ENCODE measurements at regions not wholly inside any gene's neighbourhood (a gene's known extent, or its start where the extent isn't known, plus 50 kb on each side); places are given as distances from the start of the nearest gene placed in this dataset.
"Not testable (repeated sequence)": the region's sequence is repeated elsewhere in the genome, so short reads cannot be mapped to it uniquely, and the experiment has no call there.

DNA sequence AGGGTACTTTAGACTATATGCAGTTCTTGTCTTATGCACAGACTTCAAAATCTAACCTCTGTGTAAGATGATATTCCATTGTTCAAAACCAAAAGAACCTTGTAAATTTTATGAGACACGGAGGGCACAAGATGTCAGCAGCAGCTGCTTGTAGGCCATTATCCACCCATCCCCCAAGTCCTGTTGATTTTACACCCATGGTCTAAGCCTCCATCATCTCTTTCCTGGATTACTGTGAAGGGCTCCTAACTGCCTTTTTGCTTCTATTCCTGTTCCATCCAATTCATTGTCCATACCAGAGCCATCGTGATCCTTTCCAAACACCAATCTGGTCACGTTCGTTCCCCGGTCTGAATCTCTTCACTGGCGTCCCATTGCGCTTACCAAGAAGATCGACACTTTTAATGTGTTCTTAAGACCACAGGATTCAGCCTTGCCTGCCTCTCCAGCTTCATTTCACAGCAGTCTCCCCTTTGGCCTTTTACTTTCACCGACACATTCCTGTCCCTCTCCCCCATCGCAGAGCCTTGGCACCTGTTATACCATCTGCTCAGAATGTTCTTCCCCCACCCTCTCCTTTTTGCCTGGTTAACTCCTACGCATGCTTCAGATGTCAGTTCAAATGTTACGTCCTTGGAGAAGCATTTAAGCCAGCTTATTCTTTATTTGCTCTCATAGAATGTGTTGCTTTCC is 107.3 kb upstream of the POU3F1 start:
- Mint-ChIP-seq H3K9me3 (peaks cover 1% of the 10 kb centered on the region), H3K4me3 (no peak overlapping the region), H3K36me3 (no peaks in the 10 kb centered on the region), H3K4me1 (no peaks in the 10 kb centered on the region), H3K27ac (no peak overlapping the region), H3K27me3 (peaks cover 19% of the 10 kb centered on the region)
- no peak for ATAC-seq (ENCODE audit: low read depth)
- POLR2A ChIA-PET = no interaction called here
- no peak for DNase-seq

DNA sequence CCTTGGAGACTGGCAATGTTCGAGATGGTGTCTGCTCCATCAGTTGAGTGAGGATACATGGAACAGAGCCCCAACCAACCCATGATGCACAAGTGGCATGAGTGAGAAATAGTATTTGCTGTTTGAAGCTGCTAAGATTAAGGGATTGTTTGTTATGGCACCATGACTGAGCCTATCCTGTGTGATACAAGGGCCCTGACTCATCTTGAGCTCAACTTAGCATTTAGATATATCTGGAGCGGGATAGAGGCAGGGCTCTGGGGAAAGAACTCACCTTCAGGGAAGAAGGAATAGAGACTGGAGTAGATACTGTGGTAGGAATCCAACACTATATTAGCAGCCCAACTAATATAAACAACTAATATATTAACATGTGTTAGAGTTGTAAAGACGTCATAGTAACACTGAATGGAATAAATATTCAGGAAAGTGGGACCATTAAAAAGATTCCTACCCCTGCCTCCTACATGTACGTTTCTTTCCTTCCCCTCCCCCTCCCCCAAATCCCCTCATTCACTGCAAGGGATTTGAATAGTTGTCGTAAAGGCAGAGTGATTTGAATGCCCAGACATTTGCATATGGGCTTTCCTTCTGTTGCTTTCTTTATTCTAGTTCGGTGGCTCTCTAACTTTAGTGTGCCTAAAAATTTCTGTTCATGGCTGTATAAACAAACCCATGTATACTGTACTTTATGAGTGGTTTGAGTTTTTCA is 106.6 kb upstream of the POU3F1 start:
- H3K9me3 Mint-ChIP-seq = peaks cover 1% of the 10 kb centered on the region
- H3K27ac Mint-ChIP-seq = no peak overlapping the region
- no peaks in the 10 kb centered on the region for H3K36me3 Mint-ChIP-seq
- ATAC-seq (ENCODE audit: low read depth) (no peak), DNase-seq (no peak)
- H3K4me3 Mint-ChIP-seq = no peak overlapping the region
- POLR2A ChIA-PET = no interaction called here
- H3K4me1 Mint-ChIP-seq = no peaks in the 10 kb centered on the region
- H3K27me3 Mint-ChIP-seq = peaks cover 19% of the 10 kb centered on the region

GRCh38 chr1:38152351-38153065 is 105.9 kb upstream of the POU3F1 start:
- ATAC-seq (ENCODE audit: low read depth) = no peak
- Mint-ChIP-seq H3K27me3 (peaks cover 19% of the 10 kb centered on the region), H3K4me3 (no peak overlapping the region), H3K9me3 (peaks cover 1% of the 10 kb centered on the region), H3K4me1 (no peaks in the 10 kb centered on the region), H3K27ac (no peak overlapping the region), H3K36me3 (no peaks in the 10 kb centered on the region)
- POLR2A ChIA-PET = no interaction called here
- DNase-seq = no peak

DNA sequence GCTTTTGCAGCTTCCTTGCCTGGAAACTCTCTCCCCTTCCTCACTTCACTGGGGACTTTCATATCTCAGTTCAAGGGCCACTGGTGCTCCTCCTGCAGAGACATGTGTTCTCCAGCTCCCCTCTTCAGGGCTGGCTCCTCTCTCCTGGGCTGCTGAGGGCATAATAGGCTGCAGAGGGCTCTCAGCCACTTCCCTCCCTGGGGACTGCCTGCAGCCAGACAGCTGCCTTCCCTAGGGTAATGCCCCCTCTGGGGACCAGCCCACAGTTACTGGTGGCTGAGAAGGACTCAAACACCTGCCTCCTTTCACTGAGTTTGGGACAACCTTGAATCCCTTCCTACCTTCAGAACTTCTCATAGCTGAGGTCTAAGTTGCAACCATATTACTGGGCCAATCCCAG is 104.8 kb upstream of the POU3F1 start:
- peaks cover 16% of the 10 kb centered on the region for H3K27me3 Mint-ChIP-seq
- H3K4me1 Mint-ChIP-seq = no peaks in the 10 kb centered on the region
- ATAC-seq (ENCODE audit: low read depth) (no peak), DNase-seq (no peak)
- H3K36me3 Mint-ChIP-seq = no peaks in the 10 kb centered on the region
- H3K4me3 Mint-ChIP-seq = no peak overlapping the region
- no peak overlapping the region for H3K27ac Mint-ChIP-seq
- H3K9me3 Mint-ChIP-seq = peaks cover 1% of the 10 kb centered on the region
- POLR2A ChIA-PET = no interaction called here

DNA sequence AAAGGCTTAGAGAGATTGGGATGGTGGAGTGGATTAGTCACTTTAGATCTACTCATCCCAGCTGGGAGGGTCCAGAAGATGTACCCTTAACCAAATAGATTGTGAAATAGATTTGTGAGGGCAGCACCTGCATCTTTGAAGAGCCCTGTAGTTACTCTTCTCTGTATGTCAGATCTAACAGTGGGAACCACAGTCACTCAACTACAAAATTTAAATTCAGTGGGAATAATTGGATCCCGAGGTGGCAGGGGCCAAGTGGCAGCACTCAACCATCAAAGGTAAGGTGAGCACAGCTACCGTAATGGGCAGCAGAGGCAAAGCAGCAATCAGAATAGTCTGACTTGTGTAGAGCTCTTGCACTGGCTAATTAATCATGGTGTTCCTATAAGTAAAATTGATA is 99.5 kb upstream of the POU3F1 start:
- POLR2A ChIA-PET; ATAC-seq (ENCODE audit: low read depth); H3K27ac Mint-ChIP-seq: not testable (repeated sequence)

GRCh38 chr1:38142606-38143005 is 96.0 kb upstream of the POU3F1 start:
- POLR2A ChIA-PET = no interaction called here
- no peaks in the 10 kb centered on the region for H3K36me3 Mint-ChIP-seq
- DNase-seq = no peak
- H3K4me1 Mint-ChIP-seq = no peaks in the 10 kb centered on the region
- H3K27me3 Mint-ChIP-seq = peaks cover 55% of the 10 kb centered on the region
- H3K9me3 Mint-ChIP-seq = peaks cover 2% of the 10 kb centered on the region
- no peak for ATAC-seq (ENCODE audit: low read depth)
- no peak overlapping the region for H3K27ac Mint-ChIP-seq
- no peak overlapping the region for H3K4me3 Mint-ChIP-seq

More for the DNA sequence above, 99.5 kb upstream of the POU3F1 start:
- DNase-seq, H3K36me3 Mint-ChIP-seq, H3K4me3 Mint-ChIP-seq, H3K9me3 Mint-ChIP-seq, H3K4me1 Mint-ChIP-seq: not testable (repeated sequence)
- peaks cover 32% of the 10 kb centered on the region for H3K27me3 Mint-ChIP-seq

- POLR2A ChIA-PET = no interaction called here
- Mint-ChIP-seq H3K27ac (no peak overlapping the region), H3K4me3 (no peak overlapping the region), H3K27me3 (peaks cover 65% of the 10 kb centered on the region), H3K9me3 (peaks cover 2% of the 10 kb centered on the region), H3K36me3 (no peaks in the 10 kb centered on the region), H3K4me1 (no peaks in the 10 kb centered on the region)
- ATAC-seq (ENCODE audit: low read depth) (no peak), DNase-seq (no peak)
These were observed 94.9 kb upstream of the POU3F1 start for GRCh38 chr1:38141483-38141882.

DNA sequence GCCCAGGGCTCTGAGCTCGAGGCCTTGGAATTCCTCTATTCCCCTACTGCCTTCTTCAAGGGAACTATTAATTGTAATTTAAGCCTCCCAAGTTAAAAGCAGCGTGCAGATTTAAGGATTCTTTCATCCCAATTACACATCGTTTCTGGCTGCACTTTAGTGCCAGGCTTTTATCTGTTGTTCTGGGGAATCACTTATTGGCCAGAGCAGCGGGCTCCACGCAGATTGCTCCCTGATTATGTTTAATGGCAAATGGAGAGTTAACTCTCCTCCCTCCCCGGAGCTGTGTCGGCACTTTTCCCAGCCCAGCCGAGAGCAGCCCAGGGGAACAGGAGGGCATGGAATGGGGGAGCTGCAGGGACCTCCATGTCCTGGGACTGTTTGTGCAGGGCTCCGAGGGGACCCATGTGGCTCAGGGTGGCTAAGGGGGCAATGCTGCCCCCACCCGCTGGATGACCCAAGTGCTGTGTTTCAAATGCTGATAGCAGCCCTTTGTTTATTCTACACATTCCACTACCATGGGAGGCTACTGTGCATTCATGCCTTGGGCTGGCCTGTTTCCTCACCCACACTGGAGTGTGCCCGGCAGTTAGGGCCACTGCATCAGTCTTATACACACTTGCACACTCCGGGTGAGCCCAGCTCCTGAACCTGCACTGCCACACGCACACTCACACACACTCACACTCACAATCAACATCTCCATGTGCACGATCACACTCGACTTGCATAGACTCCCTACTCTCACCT is 93.3 kb upstream of the POU3F1 start:
- Mint-ChIP-seq H3K4me1 (no peaks in the 10 kb centered on the region), H3K9me3 (no peaks in the 10 kb centered on the region), H3K27ac (no peak overlapping the region), H3K4me3 (no peak overlapping the region), H3K36me3 (no peaks in the 10 kb centered on the region), H3K27me3 (peaks cover 76% of the 10 kb centered on the region)
- POLR2A ChIA-PET = no interaction called here
- no peak for ATAC-seq (ENCODE audit: low read depth)
- no peak for DNase-seq

- POLR2A ChIA-PET = no interaction called here
- H3K9me3 Mint-ChIP-seq = no peaks in the 10 kb centered on the region
- no peak overlapping the region for H3K4me3 Mint-ChIP-seq
- no peak overlapping the region for H3K27ac Mint-ChIP-seq
- DNase-seq (no peak), ATAC-seq (ENCODE audit: low read depth) (no peak)
- no peaks in the 10 kb centered on the region for H3K36me3 Mint-ChIP-seq
- H3K27me3 Mint-ChIP-seq = peaks cover 87% of the 10 kb centered on the region
- no peaks in the 10 kb centered on the region for H3K4me1 Mint-ChIP-seq
These were observed 92.1 kb upstream of the POU3F1 start for GRCh38 chr1:38138498-38139233.

DNA sequence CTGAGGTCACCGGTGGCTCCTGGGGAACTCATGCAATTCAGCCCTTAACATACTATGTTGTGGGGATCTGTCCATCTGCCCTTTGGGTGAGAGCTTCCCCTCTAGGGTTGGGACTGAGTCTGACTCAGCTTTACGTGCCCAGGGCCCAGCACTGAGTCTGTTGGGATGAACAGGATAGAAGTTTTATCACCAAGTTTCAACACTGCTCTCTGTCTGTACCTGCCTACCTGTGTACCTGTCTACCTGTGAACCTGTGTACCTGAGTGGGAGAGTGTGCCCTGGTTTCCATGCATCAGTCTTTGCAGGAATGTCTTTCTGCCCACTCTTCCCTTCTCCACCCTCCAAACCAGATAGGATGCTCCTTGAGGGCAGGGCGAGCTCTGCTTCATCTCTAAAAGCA is 90.6 kb upstream of the POU3F1 start:
- ATAC-seq (ENCODE audit: low read depth) = no peak
- Mint-ChIP-seq H3K4me3 (no peak overlapping the region), H3K36me3 (no peaks in the 10 kb centered on the region), H3K27ac (no peak overlapping the region), H3K27me3 (peaks cover 87% of the 10 kb centered on the region), H3K9me3 (no peaks in the 10 kb centered on the region), H3K4me1 (no peaks in the 10 kb centered on the region)
- POLR2A ChIA-PET = no interaction called here
- no peak for DNase-seq

GRCh38 chr1:38135625-38136414 is 89.2 kb upstream of the POU3F1 start:
- H3K9me3 Mint-ChIP-seq = no peaks in the 10 kb centered on the region
- H3K27ac Mint-ChIP-seq = no peak overlapping the region
- no peaks in the 10 kb centered on the region for H3K4me1 Mint-ChIP-seq
- H3K36me3 Mint-ChIP-seq = no peaks in the 10 kb centered on the region
- POLR2A ChIA-PET = no interaction called here
- peaks cover 86% of the 10 kb centered on the region for H3K27me3 Mint-ChIP-seq
- ATAC-seq (ENCODE audit: low read depth) (no peak), DNase-seq (no peak)
- H3K4me3 Mint-ChIP-seq = no peak overlapping the region

DNA sequence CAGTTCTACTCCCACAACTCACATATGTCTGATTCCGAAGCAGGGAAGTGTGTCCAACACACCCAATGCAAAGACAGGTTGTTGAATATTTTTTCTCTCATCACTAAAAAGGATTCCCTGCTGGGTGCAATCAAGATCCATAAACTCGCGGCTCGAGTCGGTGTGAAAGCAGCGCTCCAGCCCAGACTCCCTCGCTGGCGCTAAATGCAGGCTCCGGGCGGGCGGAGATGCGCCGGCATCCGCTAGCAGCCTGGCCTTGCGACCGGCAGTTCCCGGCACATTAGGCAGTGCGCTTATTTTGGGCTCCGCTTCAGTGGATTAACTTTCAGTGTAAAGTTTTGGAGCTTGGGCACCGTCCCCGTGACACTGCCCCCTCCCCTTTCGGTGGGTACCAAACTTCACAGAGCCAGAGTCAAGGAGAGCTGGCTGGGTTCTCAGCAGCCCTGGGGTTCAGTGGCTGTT is 87.7 kb upstream of the POU3F1 start:
- Mint-ChIP-seq H3K4me3 (no peak overlapping the region), H3K36me3 (no peaks in the 10 kb centered on the region), H3K9me3 (no peaks in the 10 kb centered on the region), H3K4me1 (no peaks in the 10 kb centered on the region), H3K27me3 (peaks cover 76% of the 10 kb centered on the region), H3K27ac (no peak overlapping the region)
- ATAC-seq (ENCODE audit: low read depth) = no peak
- no peak for DNase-seq
- POLR2A ChIA-PET = no interaction called here

Data from activated naive CD8-positive, alpha-beta T cell treated with anti-CD3 and anti-CD28 coated beads, Interleukin-2, amount 10 ng/mL, durations not matched to agents 7 days and 5 days (primary cell).